ENCODE measurements at regions not wholly inside any gene's neighbourhood (a gene's known extent, or its start where the extent isn't known, plus 50 kb on each side); places are given as distances from the start of the nearest gene placed in this dataset.

- TF ChIP-seq CTCF (conservative IDR thresholded peaks at IDR 0.05; ENCODE audit: low read length) (no peak), EZH2phosphoT487 (IDR thresholded peaks at IDR 0.05; ENCODE audit: borderline replicate concordance, low read depth, low read length) (no peak)
Measured at GRCh38 chr1:181295217-181295616, 188.1 kb upstream of the CACNA1E start.
